ENCODE measurements at regions not wholly inside any gene's neighbourhood (a gene's known extent, or its start where the extent isn't known, plus 50 kb on each side); places are given as distances from the start of the nearest gene placed in this dataset.

- no peak for DNase-seq
Observed at GRCh38 chr15:39131609-39132008, 449.3 kb upstream of the THBS1 start.

GRCh38 chr15:39132070-39132469 is 448.8 kb upstream of the THBS1 start:
- DNase-seq, result no peak

DNA sequence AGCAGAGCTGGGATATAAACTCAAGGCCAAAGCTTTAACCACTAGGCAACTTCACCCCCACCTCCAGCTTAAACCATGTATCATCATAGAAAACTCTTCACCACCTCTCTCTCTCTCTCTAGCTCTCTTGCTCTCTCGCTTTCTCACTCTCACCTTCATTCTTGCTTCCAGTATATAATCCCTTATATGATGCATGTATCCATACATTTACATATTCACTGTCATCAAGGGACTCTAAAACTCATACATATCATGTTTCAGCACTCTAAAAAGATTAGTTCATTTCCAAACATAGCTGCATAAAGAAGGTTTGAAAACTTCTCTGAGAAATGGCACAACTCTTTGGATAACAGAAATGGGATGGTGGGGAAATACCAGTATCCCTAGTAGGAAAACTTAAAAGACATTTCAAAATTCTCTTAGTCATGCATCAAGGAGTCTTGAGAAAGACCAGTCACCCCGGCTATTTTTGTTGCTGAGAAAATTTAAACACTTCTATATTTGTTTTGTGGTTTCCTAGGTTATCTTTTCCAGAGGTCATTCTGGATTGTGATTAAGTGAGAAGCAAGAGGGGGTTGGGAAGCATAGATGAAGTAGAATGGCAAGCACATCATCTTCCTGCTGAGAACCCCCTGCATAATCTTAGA is 447.8 kb upstream of the THBS1 start:
- no peak for DNase-seq

DNA sequence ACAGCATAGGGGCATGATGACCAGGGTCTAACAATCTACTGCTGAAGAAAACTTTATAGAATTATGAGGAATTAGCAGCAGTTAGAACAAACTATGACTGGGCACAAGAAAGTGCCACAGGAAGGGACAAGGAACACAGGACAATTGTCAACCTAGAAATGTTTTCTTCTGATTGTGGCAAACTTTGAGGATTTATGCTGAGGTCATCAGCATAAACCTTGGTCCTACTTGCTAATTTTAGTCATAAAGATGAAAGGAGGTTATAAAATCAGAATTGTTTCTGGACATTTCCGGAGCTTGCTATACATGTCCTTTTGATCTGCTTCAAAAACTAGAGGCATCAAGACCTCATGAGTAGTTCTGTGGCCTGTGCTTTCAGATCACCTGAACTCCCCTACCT is 446.6 kb upstream of the THBS1 start:
- no peak for DNase-seq

DNA sequence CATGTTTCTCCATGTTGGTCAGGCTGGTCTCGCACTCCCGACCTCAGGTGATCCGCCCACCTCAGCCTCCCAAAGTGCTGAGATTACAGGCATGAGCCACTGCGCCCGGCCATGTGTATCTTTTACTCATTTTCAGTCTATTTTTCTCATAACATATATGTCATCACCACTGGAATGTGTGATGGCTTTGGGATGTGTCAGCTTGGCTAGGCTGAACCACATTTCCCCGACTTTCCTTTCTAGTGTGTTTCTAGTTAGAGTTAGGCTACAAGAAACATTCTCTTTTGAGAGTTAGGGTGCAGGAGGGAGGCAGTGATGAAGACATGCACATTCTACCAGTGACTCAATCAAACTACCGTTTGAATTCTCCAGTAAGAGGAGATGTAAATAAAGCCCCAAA is 444.9 kb upstream of the THBS1 start:
- DNase-seq, result no peak

GRCh38 chr15:39139431-39140059 is 441.3 kb upstream of the THBS1 start:
- DNase-seq, result no peak

DNA sequence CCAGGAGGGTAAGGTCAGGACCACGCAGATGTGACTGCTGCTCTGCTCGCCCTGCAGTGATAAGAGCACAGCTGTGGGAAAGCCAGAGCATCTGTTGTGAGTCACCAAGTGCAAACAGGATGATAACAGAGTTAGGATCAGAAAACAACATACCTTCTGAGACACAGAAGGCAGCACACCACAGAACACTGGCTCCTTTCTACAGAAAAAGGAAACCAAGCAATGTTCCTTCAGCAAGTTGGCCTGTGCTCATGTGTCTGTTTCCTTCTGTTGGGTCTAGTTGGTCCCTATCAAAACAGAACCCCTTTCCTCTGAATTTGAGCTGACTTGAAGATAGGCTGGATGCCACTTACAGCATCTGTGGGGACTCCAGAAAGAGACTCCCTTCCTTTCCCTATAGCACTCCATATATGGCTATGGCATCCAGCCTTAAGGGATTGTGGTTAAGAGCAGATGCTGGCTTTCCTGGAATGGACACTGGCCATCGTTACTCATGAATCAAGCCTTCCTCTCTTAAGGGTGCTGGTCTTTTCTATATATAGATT is 440.7 kb upstream of the THBS1 start:
- DNase-seq, result no peak

- no peak for DNase-seq
Observed at GRCh38 chr15:39142500-39142899, 438.4 kb upstream of the THBS1 start.

DNA sequence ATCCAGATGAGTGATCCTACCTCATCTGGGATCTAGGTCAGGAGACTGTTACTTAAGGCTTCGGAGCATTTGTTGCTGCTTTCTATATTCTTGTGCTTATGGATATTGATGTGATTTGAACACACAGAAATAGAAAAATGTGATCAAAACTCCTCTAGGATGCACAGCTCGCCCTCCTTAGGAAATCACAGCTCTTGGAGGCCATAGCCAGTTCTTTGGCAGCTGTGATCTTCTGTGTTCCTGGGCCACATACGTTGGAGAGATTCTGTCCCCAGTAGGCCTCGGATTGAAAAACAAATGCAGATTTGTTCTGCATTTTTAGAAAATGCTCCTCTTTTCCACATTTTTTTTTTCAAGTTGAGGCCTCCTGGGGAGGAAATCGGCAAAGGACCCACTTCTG is 437.4 kb upstream of the THBS1 start:
- no peak for DNase-seq

DNA sequence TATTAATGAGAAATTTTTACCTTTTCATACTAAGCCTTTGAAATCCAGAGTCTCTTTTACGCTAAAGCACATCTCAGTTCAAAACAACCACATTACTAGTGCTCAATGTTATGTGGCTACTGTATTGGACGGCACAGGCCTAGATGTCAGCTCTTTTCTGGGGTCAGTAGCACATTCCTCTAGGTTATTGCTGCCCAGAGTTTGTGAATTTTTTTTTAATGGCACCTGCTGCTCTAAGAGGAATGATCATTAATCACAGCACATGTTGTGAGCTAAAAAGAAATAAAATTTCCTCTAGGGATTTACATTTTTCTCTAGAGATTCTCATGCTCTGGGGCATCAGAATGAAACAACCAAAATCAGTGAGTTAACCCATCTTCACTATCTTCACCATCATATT is 436.8 kb upstream of the THBS1 start:
- no peak for DNase-seq

DNA sequence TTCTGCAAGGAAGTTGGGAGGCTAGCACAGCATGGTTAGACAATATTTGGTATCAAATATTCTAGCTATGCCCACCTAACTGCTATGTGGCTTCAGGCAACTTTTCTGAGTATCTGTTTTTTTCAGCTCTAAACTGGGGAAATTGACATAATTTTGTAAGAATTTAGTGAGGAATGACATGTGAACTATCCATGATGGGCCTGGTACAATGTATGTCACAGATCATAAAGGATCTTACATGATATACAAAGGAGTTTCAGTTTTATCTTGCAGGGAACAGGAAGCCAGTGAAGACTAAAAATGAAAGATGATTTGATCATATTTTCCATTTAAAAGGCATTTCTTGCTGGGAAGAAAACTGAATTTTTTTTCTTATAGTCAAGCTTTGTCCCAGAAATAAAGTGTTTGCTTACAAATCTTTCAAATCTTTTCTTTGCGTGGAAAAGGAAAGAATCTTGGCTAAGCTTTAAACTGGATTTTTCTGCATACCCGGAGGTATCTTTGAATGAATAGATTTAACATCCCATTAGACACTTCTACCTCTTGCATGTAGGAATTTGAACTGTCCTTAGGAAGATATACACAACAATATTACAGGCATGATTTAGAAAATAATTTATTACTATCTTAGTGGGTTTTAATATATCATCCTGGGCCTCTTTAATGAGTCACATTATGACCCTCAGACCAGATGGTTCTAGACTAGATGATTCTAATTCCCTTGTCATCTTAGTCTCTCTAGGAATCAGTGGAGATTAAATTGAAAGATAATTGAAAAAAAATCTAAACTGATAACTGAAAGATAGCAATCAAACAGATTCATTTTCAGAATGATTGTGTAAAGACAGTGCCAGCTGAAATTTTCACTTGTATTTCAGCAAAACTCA is 436.0 kb upstream of the THBS1 start:
- no peak for DNase-seq

GRCh38 chr15:39145854-39146625 is 434.8 kb upstream of the THBS1 start:
- no peak for DNase-seq

DNA sequence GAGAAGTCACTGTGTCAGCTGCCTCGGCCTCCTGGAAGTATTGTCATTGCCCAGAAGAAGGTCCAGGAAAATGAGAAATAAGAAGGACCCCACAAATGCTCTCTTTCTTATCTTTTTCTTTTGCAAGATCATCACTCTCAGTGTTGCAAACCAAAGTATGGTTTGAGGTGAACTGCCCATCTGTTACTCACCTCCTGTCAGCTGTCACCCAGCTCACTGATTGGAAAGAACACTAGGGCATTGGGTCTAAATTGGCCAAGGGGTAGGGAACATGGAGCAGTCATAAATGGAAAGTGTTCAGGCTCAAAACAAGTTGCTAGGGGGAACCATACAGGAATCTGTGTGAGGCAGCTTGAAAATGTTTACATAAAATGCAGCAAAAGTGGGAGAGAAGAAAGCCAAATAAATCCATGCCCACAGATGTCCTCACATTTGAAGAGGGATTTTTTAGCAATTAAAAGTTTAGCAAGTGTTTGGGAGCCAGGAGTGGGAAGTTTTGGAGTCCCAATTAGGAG is 431.2 kb upstream of the THBS1 start:
- no peak for DNase-seq

DNA sequence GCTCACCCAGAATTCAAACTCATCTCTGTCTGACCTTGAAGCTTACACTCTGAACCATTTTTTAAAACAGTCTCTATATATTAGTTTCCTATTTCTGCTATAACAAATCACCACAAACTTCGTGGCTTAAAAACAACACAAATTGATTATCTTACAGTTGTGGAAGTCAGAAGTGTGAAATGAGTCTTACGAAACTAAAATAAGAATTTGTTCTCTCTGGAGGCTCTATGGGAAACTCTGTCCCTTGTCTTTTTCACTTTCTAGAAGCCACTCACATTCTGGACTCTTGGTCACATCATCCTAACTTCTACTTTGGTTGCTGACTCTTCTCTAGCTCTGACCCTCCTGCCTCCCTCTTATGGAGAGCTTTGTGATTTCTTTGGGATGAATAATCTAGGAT is 429.3 kb upstream of the THBS1 start:
- no peak for DNase-seq

DNA sequence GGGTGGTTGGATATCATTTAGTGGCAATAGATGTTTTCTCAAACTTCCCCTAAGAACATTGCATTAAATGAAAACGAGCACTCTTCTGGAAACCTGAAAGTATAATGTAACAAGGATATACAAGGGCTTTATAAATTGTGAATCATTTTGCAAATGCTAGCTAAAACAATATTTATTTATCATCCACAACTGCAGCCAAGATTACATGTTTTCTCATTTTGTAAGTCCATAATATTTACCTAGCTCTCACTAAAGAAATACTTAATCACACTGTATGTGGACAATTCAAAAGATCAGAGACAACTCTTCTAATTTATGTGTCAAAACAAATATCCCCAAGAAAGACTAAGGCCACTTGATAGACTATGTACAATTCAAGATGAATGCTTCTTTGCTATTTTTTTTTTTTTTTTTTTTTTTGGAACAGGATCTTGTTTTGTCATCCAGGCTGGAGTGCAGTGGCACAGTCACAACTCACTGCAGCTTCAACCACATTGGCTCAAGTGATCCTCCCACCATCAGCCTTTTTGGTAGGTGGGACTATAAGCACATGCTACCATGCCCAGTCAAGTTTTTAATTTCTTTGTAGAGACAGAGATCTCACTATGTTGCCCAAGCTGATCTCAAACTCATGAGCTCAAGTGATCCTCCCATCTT is 427.7 kb upstream of the THBS1 start:
- DNase-seq, result no peak

DNA sequence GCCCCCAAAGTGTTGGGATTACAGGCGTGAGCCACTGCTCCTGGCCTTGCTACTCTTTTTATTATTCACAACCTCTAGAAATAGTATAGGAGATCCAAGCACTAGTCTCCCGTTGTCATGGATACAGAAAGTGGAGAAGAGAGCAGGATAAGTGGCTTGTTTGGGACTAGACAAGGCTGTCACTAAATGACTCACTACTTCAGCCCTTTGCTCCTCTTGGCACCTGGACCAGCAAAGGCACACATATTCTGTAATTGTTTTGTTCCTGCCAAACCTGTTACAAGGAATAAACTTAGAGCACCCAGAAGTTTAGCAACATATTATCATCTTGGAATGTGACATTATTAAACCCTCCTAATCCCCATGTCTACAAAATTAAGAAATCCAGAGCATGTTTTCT is 427.2 kb upstream of the THBS1 start:
- no peak for DNase-seq

GRCh38 chr15:39154227-39154638 is 426.6 kb upstream of the THBS1 start:
- no peak for DNase-seq

- no peak for DNase-seq
Observed at GRCh38 chr15:39154776-39155175, 426.1 kb upstream of the THBS1 start.

DNA sequence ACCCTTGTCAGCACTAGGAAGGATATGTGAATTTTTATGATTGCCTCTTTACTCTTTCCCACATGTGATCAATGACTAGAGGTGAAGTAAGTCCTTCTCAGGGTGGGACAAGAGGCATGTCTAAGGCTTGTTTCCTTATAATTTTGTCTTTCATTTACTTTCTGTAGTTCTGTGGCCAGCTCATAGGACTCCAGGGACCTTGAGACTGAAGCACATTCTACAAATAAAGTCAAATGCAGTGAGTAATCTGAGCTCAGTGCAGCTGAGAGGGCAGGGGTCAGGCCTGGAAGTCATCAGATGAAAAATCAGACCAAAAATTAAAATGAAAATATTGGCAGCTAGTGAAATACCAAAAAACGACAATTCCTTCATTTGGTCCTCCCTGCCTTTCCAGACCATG is 424.7 kb upstream of the THBS1 start:
- no peak for DNase-seq

- no peak for DNase-seq
Observed at GRCh38 chr15:39156646-39157250, 424.1 kb upstream of the THBS1 start.

DNA sequence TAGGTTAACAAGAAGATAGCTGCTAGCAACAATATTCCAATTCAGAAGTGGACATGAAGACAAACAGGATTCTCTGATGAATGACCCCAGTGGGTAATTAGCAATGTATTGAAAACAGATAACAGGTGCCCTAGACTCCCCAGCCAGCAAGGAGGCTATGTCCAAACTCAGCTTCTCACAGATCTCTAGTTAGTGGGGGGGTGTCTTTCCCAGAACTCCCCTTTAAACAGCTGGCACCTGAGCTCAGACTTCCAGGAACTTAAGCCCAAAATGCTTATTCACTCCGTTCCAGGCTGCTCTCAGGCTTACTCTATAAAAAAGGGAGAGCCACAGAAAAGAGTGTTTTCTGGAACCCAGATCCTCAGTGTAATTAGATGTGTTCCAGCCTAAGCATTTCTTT is 423.0 kb upstream of the THBS1 start:
- DNase-seq, result no peak

- no peak for DNase-seq
Observed at GRCh38 chr15:39159833-39160232, 421.0 kb upstream of the THBS1 start.
